ENCODE measurements at regions not wholly inside any gene's neighbourhood (a gene's known extent, or its start where the extent isn't known, plus 50 kb on each side); places are given as distances from the start of the nearest gene placed in this dataset.

- TF ChIP-seq ATF2 (IDR thresholded peaks at IDR 0.05; ENCODE audit: low read length) (no peak), SUZ12 (IDR thresholded peaks at IDR 0.05; ENCODE audit: low read length) (no peak), CBX5 (IDR thresholded peaks at IDR 0.05; ENCODE audit: low read depth, low read length) (no peak), HDAC6 (IDR thresholded peaks at IDR 0.05; ENCODE audit: low read depth, low read length) (no peak), PHF8 (conservative IDR thresholded peaks at IDR 0.05; ENCODE audit: low read depth, low read length) (no peak)
- TF ChIP-seq, protein P1, sequence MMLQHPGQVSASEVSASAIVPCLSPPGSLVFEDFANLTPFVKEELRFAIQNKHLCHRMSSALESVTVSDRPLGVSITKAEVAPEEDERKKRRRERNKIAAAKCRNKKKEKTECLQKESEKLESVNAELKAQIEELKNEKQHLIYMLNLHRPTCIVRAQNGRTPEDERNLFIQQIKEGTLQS (IDR thresholded peaks at IDR 0.05; ENCODE audit: insufficient read depth, low read depth, low read length), result no peak
These were observed 206.4 kb upstream of the LYPLAL1 start (continued) for GRCh38 chr1:218967254-218967653.
